ENCODE measurements at regions not wholly inside any gene's neighbourhood (a gene's known extent, or its start where the extent isn't known, plus 50 kb on each side); places are given as distances from the start of the nearest gene placed in this dataset.

GRCh38 chr5:167511276-167511675 lies 780.2 kb upstream of the WWC1 start:
- H3K27ac ChIP-seq (ENCODE audit: insufficient read depth, low read depth, low read length) = no peak overlapping the region
- no peaks in the 10 kb centered on the region for H3K36me3 ChIP-seq (ENCODE audit: control insufficient read depth in 2 of 2, extremely low read depth in 1 of 2, insufficient read depth in 2 of 2, low read length in 2 of 2)
- H3K27me3 ChIP-seq (ENCODE audit: control insufficient read depth in 2 of 2, insufficient read depth in 2 of 2, low read length in 2 of 2) = no peaks in the 10 kb centered on the region
- DNase-seq (ENCODE audit: low read depth, low spot score) (no peak), FAIRE-seq (no peak)
- no peaks in the 10 kb centered on the region for H3K9me1 ChIP-seq (replicated peaks; ENCODE audit: control insufficient read depth, extremely low read depth, insufficient read depth, low read length)
- TF ChIP-seq CTCF (IDR thresholded peaks at IDR 0.05; ENCODE audit: extremely low read depth in 1 of 2, insufficient read depth in 1 of 2, low read depth in 1 of 2, low read length in 2 of 2) = no peak
- no peaks in the 10 kb centered on the region for H3K4me1 ChIP-seq (ENCODE audit: control insufficient read depth, extremely low read depth, insufficient read depth, low read length)
- no peak overlapping the region for H2AFZ ChIP-seq (ENCODE audit: low read depth, low read length)
- intact Hi-C loops (cut with micrococcal nuclease) = no loop called here
- no peak overlapping the region for H3K9ac ChIP-seq (replicated peaks; ENCODE audit: extremely low read depth, insufficient read depth, low read length)
- POLR2A ChIA-PET = no interaction called here
- no peak overlapping the region for H3K4me2 ChIP-seq (ENCODE audit: insufficient read depth, low read length)
- no peak overlapping the region for H3K4me3 ChIP-seq (replicated peaks in 1 of 3; ENCODE audit: insufficient read depth in 1 of 3, low read depth in 1 of 3, low read length in 3 of 3)
- no peaks in the 10 kb centered on the region for H4K20me1 ChIP-seq (replicated peaks; ENCODE audit: control insufficient read depth, extremely low read depth, insufficient read depth, low read length)
- no TSS peak for BruUV-seq (replicated peaks)
- no peaks in the 10 kb centered on the region for H3K9me3 ChIP-seq (replicated peaks; ENCODE audit: control insufficient read depth, insufficient read depth, low read length)
- dilution Hi-C loops (cut with MboI; ENCODE audit: extremely low pct_ligation_motif_present, low sequenced_read_pairs) = no loop called here
- CTCF ChIA-PET = no interaction called here
- H3K79me2 ChIP-seq (ENCODE audit: control insufficient read depth, insufficient read depth, low read length) = no peaks in the 10 kb centered on the region

- Histone ChIP-seq H3K9me3 (replicated peaks; ENCODE audit: control insufficient read depth, insufficient read depth, low read length) (no peaks in the 10 kb centered on the region), H3K9me1 (replicated peaks; ENCODE audit: control insufficient read depth, extremely low read depth, insufficient read depth, low read length) (no peaks in the 10 kb centered on the region), H2AFZ (ENCODE audit: low read depth, low read length) (no peak overlapping the region), H3K9ac (replicated peaks; ENCODE audit: extremely low read depth, insufficient read depth, low read length) (no peak overlapping the region), H4K20me1 (replicated peaks; ENCODE audit: control insufficient read depth, extremely low read depth, insufficient read depth, low read length) (no peaks in the 10 kb centered on the region), H3K36me3 (ENCODE audit: control insufficient read depth in 2 of 2, extremely low read depth in 1 of 2, insufficient read depth in 2 of 2, low read length in 2 of 2) (no peaks in the 10 kb centered on the region), H3K79me2 (ENCODE audit: control insufficient read depth, insufficient read depth, low read length) (no peaks in the 10 kb centered on the region), H3K4me3 (replicated peaks in 1 of 3; ENCODE audit: insufficient read depth in 1 of 3, low read depth in 1 of 3, low read length in 3 of 3) (no peak overlapping the region), H3K27me3 (ENCODE audit: control insufficient read depth in 2 of 2, insufficient read depth in 2 of 2, low read length in 2 of 2) (no peaks in the 10 kb centered on the region), H3K4me2 (ENCODE audit: insufficient read depth, low read length) (no peak overlapping the region), H3K4me1 (ENCODE audit: control insufficient read depth, extremely low read depth, insufficient read depth, low read length) (no peaks in the 10 kb centered on the region), H3K27ac (ENCODE audit: insufficient read depth, low read depth, low read length) (no peak overlapping the region)
- no TSS peak for BruUV-seq (replicated peaks)
- CTCF ChIA-PET = no interaction called here
- intact Hi-C loops (cut with micrococcal nuclease) (no loop called here), dilution Hi-C loops (cut with MboI; ENCODE audit: extremely low pct_ligation_motif_present, low sequenced_read_pairs) (no loop called here)
- TF ChIP-seq POLR2A (IDR thresholded peaks at IDR 0.05; ENCODE audit: low read depth, low read length) = no peak
- TF ChIP-seq POLR2AphosphoS5 (IDR thresholded peaks at IDR 0.05; ENCODE audit: insufficient read depth, low read depth, low read length) = no peak
- TF ChIP-seq JUN (IDR thresholded peaks at IDR 0.05; ENCODE audit: borderline replicate concordance, insufficient read depth, insufficient read length, low read depth) = no peak
- no peak for TF ChIP-seq FOS (IDR thresholded peaks at IDR 0.05; ENCODE audit: borderline replicate concordance, insufficient read depth, low read length)
- no peak for TF ChIP-seq MAX (IDR thresholded peaks at IDR 0.05; ENCODE audit: insufficient read depth, insufficient read length)
- TF ChIP-seq GATA2 (IDR thresholded peaks at IDR 0.05; ENCODE audit: insufficient read depth, insufficient read length, low read depth, low read length) = no peak
- no peak for TF ChIP-seq MYC (IDR thresholded peaks at IDR 0.05; ENCODE audit: low read depth, low read length)
- FAIRE-seq (no peak), DNase-seq (ENCODE audit: low read depth, low spot score) (no peak)
- POLR2A ChIA-PET = no interaction called here
Observed at GRCh38 chr5:167512111-167512510, 779.3 kb upstream of the WWC1 start.

All from endothelial cell of umbilical vein (primary cell).